Neural crest cell (in vitro differentiated cells): ENCODE measurements at regions not wholly inside any gene's neighbourhood (a gene's known extent, or its start where the extent isn't known, plus 50 kb on each side); places are given as distances from the start of the nearest gene placed in this dataset.

Experiments
- DNase-seq: peaks from one replicate; pipeline ENCODE4 v3.0.0; 2021; ENCODE audit warnings: low read depth, mixed read lengths, low spot score
- H3K27ac Mint-ChIP-seq: one replicate; pipeline ENCODE4 v1.8.0; 2021; ENCODE audit warnings: mild to moderate bottlenecking, mixed read lengths; ENCODE audit not compliant: unreplicated experiment
- H3K27me3 Mint-ChIP-seq: 2 replicates; pipeline ENCODE4 v1.8.0; 2021; ENCODE audit warnings: low read depth, mild to moderate bottlenecking, mixed read lengths
- H3K36me3 Mint-ChIP-seq: 2 replicates; pipeline ENCODE4 v1.8.0; 2021; ENCODE audit warnings: low read depth, mild to moderate bottlenecking, mixed read lengths
- H3K4me1 Mint-ChIP-seq: 2 replicates; pipeline ENCODE4 v1.8.0; 2021; ENCODE audit warnings: mixed read lengths
- H3K4me3 Mint-ChIP-seq: one replicate; pipeline ENCODE4 v1.8.0; 2021; ENCODE audit warnings: mild to moderate bottlenecking, mixed read lengths
- H3K9me3 Mint-ChIP-seq: 2 replicates; pipeline ENCODE4 v1.8.0; 2021; ENCODE audit warnings: mixed read lengths
- CTCF ChIP-seq: fragments of 200-600 bp; sonication (generic); conservative IDR thresholded peaks from 2 replicates; pipeline ENCODE4 v1.5.0; 2021; ENCODE audit warnings: antibody characterized with exemption, mild to moderate bottlenecking

- Mint-ChIP-seq H3K4me3 (no peak overlapping the region), H3K4me1 (peaks cover 5% of the 10 kb centered on the region), H3K27ac (no peak overlapping the region), H3K27me3 (peaks cover 7% of the 10 kb centered on the region), H3K36me3 (no peaks in the 10 kb centered on the region), H3K9me3 (peaks cover 3% of the 10 kb centered on the region)
- no peak for TF ChIP-seq CTCF
- DNase-seq = no peak
Measured at GRCh38 chr9:89788434-89788833, 183.6 kb downstream of the GADD45G start.

- Mint-ChIP-seq H3K4me3 (no peak overlapping the region), H3K36me3 (no peaks in the 10 kb centered on the region), H3K27me3 (peaks cover 7% of the 10 kb centered on the region), H3K4me1 (peaks cover 5% of the 10 kb centered on the region), H3K27ac (no peak overlapping the region), H3K9me3 (peaks cover 3% of the 10 kb centered on the region)
- DNase-seq = no peak
- TF ChIP-seq CTCF = no peak
Measured at GRCh38 chr9:89789922-89790510, 185.2 kb downstream of the GADD45G start.

- peaks cover 3% of the 10 kb centered on the region for H3K9me3 Mint-ChIP-seq
- no peak for TF ChIP-seq CTCF
- no peak overlapping the region for H3K27ac Mint-ChIP-seq
- peaks cover 5% of the 10 kb centered on the region for H3K4me1 Mint-ChIP-seq
- no peak overlapping the region for H3K4me3 Mint-ChIP-seq
- H3K27me3 Mint-ChIP-seq = peaks cover 2% of the 10 kb centered on the region
- DNase-seq = no peak
- no peaks in the 10 kb centered on the region for H3K36me3 Mint-ChIP-seq
Measured at GRCh38 chr9:89790542-89791109, 185.8 kb downstream of the GADD45G start.

- no peak overlapping the region for H3K27ac Mint-ChIP-seq
Measured at GRCh38 chr9:89791754-89792153, 186.9 kb downstream of the GADD45G start.

GRCh38 chr9:89792189-89793123 is 187.6 kb downstream of the GADD45G start:
- Mint-ChIP-seq H3K27ac (no peak overlapping the region), H3K36me3 (no peaks in the 10 kb centered on the region), H3K4me1 (no peaks in the 10 kb centered on the region), H3K9me3 (no peaks in the 10 kb centered on the region), H3K27me3 (peaks cover 2% of the 10 kb centered on the region), H3K4me3 (no peak overlapping the region)
- no peak for TF ChIP-seq CTCF
- DNase-seq = no peak

More at GRCh38 chr9:89791754-89792153, 186.9 kb downstream of the GADD45G start:
- H3K27me3 Mint-ChIP-seq = peaks cover 2% of the 10 kb centered on the region
- H3K36me3 Mint-ChIP-seq = no peaks in the 10 kb centered on the region
- no peak for TF ChIP-seq CTCF
- peaks cover 3% of the 10 kb centered on the region for H3K9me3 Mint-ChIP-seq
- DNase-seq = no peak
- no peaks in the 10 kb centered on the region for H3K4me1 Mint-ChIP-seq
- H3K4me3 Mint-ChIP-seq = no peak overlapping the region
